ENCODE measurements at regions not wholly inside any gene's neighbourhood (a gene's known extent, or its start where the extent isn't known, plus 50 kb on each side); places are given as distances from the start of the nearest gene placed in this dataset.
"Not testable (repeated sequence)": the region's sequence is repeated elsewhere in the genome, so short reads cannot be mapped to it uniquely, and the experiment has no call there.

- no peaks in the 10 kb centered on the region for H3K9me3 ChIP-seq (ENCODE audit: insufficient read depth, low read depth, low read length)
- H3K9me2 ChIP-seq (replicated peaks; ENCODE audit: low read depth, low read length): no peaks in the 10 kb centered on the region
- H3K79me2 ChIP-seq (ENCODE audit: insufficient read depth, low read length): no peaks in the 10 kb centered on the region
- H3K4me1 ChIP-seq (ENCODE audit: insufficient read depth, low read length, poor library complexity, severe bottlenecking): no peaks in the 10 kb centered on the region
- H3F3A ChIP-seq (ENCODE audit: low read depth): no peaks in the 10 kb centered on the region
- H3K36me3 ChIP-seq (ENCODE audit: insufficient read depth, low read length): no peaks in the 10 kb centered on the region
- H3K4me3 ChIP-seq (ENCODE audit: low read length, poor library complexity, severe bottlenecking): no peak overlapping the region
- no peaks in the 10 kb centered on the region for H3K27me3 ChIP-seq (ENCODE audit: insufficient read depth, low read length, poor library complexity, severe bottlenecking)
- no peaks in the 10 kb centered on the region for H4K20me1 ChIP-seq (ENCODE audit: insufficient read depth, low read length, poor library complexity, severe bottlenecking)
- H2AFZ ChIP-seq (ENCODE audit: low read length): no peak overlapping the region
- TF ChIP-seq CTCF (conservative IDR thresholded peaks at IDR 0.05; ENCODE audit: low read length) (no peak), EZH2phosphoT487 (IDR thresholded peaks at IDR 0.05; ENCODE audit: borderline replicate concordance) (no peak)
- H3K9ac ChIP-seq (ENCODE audit: low read depth, low read length, poor library complexity, severe bottlenecking): no peak overlapping the region
- H3K4me2 ChIP-seq (ENCODE audit: low read depth, low read length, poor library complexity, severe bottlenecking): no peak overlapping the region
Measured at GRCh38 chr10:107517811-107518210, 353.3 kb upstream of the SORCS1 start.

GRCh38 chr10:107516349-107516748 lies 351.8 kb upstream of the SORCS1 start:
- Histone ChIP-seq H3K4me1 (ENCODE audit: insufficient read depth, low read length, poor library complexity, severe bottlenecking) (no peaks in the 10 kb centered on the region), H3K9me3 (ENCODE audit: insufficient read depth, low read depth, low read length) (no peaks in the 10 kb centered on the region), H3K9me2 (replicated peaks; ENCODE audit: low read depth, low read length) (no peaks in the 10 kb centered on the region), H3K4me2 (ENCODE audit: low read depth, low read length, poor library complexity, severe bottlenecking) (no peak overlapping the region), H3K9ac (ENCODE audit: low read depth, low read length, poor library complexity, severe bottlenecking) (no peak overlapping the region), H3K4me3 (ENCODE audit: low read length, poor library complexity, severe bottlenecking) (no peak overlapping the region), H3K79me2 (ENCODE audit: insufficient read depth, low read length) (no peaks in the 10 kb centered on the region), H4K20me1 (ENCODE audit: insufficient read depth, low read length, poor library complexity, severe bottlenecking) (no peaks in the 10 kb centered on the region), H3K27me3 (ENCODE audit: insufficient read depth, low read length, poor library complexity, severe bottlenecking) (no peaks in the 10 kb centered on the region), H2AFZ (ENCODE audit: low read length) (no peak overlapping the region), H3F3A (ENCODE audit: low read depth) (no peaks in the 10 kb centered on the region), H3K36me3 (ENCODE audit: insufficient read depth, low read length) (no peaks in the 10 kb centered on the region)
- no peak for TF ChIP-seq EZH2phosphoT487 (IDR thresholded peaks at IDR 0.05; ENCODE audit: borderline replicate concordance)
- no peak for TF ChIP-seq CTCF (conservative IDR thresholded peaks at IDR 0.05; ENCODE audit: low read length)

GRCh38 chr10:107504011-107504410 lies 339.5 kb upstream of the SORCS1 start:
- H3K36me3 ChIP-seq (ENCODE audit: insufficient read depth, low read length); H3K79me2 ChIP-seq (ENCODE audit: insufficient read depth, low read length); H3F3A ChIP-seq (ENCODE audit: low read depth); H3K27me3 ChIP-seq (ENCODE audit: insufficient read depth, low read length, poor library complexity, severe bottlenecking); H2AFZ ChIP-seq (ENCODE audit: low read length); H3K9me3 ChIP-seq (ENCODE audit: insufficient read depth, low read depth, low read length); H4K20me1 ChIP-seq (ENCODE audit: insufficient read depth, low read length, poor library complexity, severe bottlenecking); H3K4me3 ChIP-seq (ENCODE audit: low read length, poor library complexity, severe bottlenecking); H3K4me2 ChIP-seq (ENCODE audit: low read depth, low read length, poor library complexity, severe bottlenecking); H3K9ac ChIP-seq (ENCODE audit: low read depth, low read length, poor library complexity, severe bottlenecking); H3K4me1 ChIP-seq (ENCODE audit: insufficient read depth, low read length, poor library complexity, severe bottlenecking); H3K9me2 ChIP-seq (replicated peaks; ENCODE audit: low read depth, low read length): not testable (repeated sequence)

- Histone ChIP-seq H3K79me2 (ENCODE audit: insufficient read depth, low read length) (no peaks in the 10 kb centered on the region), H3K9me2 (replicated peaks; ENCODE audit: low read depth, low read length) (no peaks in the 10 kb centered on the region), H3K4me2 (ENCODE audit: low read depth, low read length, poor library complexity, severe bottlenecking) (no peak overlapping the region), H3K9me3 (ENCODE audit: insufficient read depth, low read depth, low read length) (no peaks in the 10 kb centered on the region), H4K20me1 (ENCODE audit: insufficient read depth, low read length, poor library complexity, severe bottlenecking) (no peaks in the 10 kb centered on the region), H3F3A (ENCODE audit: low read depth) (no peaks in the 10 kb centered on the region), H3K27me3 (ENCODE audit: insufficient read depth, low read length, poor library complexity, severe bottlenecking) (no peaks in the 10 kb centered on the region), H3K4me1 (ENCODE audit: insufficient read depth, low read length, poor library complexity, severe bottlenecking) (no peaks in the 10 kb centered on the region), H3K9ac (ENCODE audit: low read depth, low read length, poor library complexity, severe bottlenecking) (no peak overlapping the region), H2AFZ (ENCODE audit: low read length) (no peak overlapping the region), H3K36me3 (ENCODE audit: insufficient read depth, low read length) (no peaks in the 10 kb centered on the region), H3K4me3 (ENCODE audit: low read length, poor library complexity, severe bottlenecking) (no peak overlapping the region)
- no peak for TF ChIP-seq EZH2phosphoT487 (IDR thresholded peaks at IDR 0.05; ENCODE audit: borderline replicate concordance)
- no peak for TF ChIP-seq CTCF (conservative IDR thresholded peaks at IDR 0.05; ENCODE audit: low read length)
Measured at GRCh38 chr10:107502229-107502985, 337.9 kb upstream of the SORCS1 start.

All from Loucy (cell line).